Fibroblast of the aortic adventitia (primary cell): ENCODE measurements at regions not wholly inside any gene's neighbourhood (a gene's known extent, or its start where the extent isn't known, plus 50 kb on each side); places are given as distances from the start of the nearest gene placed in this dataset.

Experiments
- DNase-seq: peaks from one replicate; pipeline ENCODE4 v3.0.0-alpha.2; 2010; ENCODE audit warnings: low read depth
- H3K4me3 ChIP-seq: 2 replicates; pipeline ENCODE4 v1.5.1; 2011; ENCODE audit warnings: low read depth, mild to moderate bottlenecking, control low read depth, low read length, moderate library complexity
- TF ChIP-seq, protein P1 (sequence below): IDR thresholded peaks from 2 replicates; pipeline ENCODE4 v1.5.1; 2011; ENCODE audit warnings: mild to moderate bottlenecking, low read length, control low read depth, inconsistent platforms; ENCODE audit not compliant: insufficient read depth

DNA sequence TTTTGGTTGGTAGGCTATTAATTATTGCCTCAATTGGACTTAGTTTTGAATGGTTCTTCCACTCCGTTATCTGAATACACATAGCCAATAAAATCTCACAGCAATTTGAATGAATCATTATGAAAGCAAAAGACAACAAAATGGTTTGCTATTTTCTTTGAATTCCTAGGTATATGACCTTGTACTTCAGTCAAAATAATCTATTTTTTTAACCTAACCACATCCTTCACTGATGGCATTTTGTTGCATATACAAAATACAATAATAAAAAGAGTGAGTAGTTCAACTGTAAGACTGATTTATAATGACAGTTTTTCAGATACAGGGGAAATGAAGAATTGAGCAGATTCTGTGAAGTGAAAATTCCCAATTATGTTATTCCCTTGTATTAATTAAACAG lies 433.1 kb downstream of the HTR7 start:
- H3K4me3 ChIP-seq: no peak overlapping the region
- DNase-seq: no peak
- TF ChIP-seq, protein P1, sequence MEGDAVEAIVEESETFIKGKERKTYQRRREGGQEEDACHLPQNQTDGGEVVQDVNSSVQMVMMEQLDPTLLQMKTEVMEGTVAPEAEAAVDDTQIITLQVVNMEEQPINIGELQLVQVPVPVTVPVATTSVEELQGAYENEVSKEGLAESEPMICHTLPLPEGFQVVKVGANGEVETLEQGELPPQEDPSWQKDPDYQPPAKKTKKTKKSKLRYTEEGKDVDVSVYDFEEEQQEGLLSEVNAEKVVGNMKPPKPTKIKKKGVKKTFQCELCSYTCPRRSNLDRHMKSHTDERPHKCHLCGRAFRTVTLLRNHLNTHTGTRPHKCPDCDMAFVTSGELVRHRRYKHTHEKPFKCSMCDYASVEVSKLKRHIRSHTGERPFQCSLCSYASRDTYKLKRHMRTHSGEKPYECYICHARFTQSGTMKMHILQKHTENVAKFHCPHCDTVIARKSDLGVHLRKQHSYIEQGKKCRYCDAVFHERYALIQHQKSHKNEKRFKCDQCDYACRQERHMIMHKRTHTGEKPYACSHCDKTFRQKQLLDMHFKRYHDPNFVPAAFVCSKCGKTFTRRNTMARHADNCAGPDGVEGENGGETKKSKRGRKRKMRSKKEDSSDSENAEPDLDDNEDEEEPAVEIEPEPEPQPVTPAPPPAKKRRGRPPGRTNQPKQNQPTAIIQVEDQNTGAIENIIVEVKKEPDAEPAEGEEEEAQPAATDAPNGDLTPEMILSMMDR: no peak

GRCh38 chr10:90430186-90430585 lies 427.7 kb downstream of the HTR7 start:
- DNase-seq: no peak
- TF ChIP-seq, protein P1: no peak
- H3K4me3 ChIP-seq: no peak overlapping the region

DNA sequence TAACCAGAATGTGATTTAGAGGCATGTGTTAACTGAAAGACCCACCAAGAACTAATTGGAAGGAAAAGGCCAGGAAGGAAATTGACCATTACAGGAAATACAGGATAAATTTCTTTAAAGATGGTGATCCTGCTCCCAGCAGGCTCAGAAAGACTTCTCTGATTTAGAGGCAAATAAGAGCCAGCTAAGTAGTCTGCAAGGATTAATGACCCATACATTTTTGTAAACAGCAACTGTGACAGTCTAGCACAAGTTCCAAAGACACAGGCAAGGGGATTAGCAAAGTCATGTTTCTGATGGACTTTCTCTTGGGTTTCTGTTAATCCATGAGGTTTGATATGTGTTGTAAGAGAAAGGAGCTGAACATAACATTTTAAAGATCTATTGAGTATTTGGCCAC lies 425.0 kb downstream of the HTR7 start:
- DNase-seq: no peak
- no peak overlapping the region for H3K4me3 ChIP-seq
- TF ChIP-seq, protein P1: no peak

DNA sequence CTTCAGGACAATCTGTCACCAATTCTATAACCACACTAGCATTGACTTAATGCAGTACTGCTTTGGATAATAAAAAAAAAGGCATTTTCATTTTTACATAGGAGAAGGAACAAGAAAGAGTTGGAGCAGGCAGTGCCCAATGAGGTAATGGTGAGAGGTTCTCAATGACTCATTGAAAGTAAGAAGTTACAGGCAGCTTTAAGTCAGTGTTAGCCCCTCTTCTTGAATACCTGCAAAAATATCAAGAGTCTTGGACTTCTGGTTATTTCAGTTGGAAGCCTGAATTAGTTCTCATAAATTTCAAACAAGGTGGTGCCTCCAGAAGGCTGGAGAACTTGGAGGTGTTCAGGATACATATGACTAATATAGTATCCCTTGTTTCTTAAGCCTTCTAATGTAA lies 422.5 kb downstream of the HTR7 start:
- H3K4me3 ChIP-seq: no peak overlapping the region
- TF ChIP-seq, protein P1: no peak
- no peak for DNase-seq

DNA sequence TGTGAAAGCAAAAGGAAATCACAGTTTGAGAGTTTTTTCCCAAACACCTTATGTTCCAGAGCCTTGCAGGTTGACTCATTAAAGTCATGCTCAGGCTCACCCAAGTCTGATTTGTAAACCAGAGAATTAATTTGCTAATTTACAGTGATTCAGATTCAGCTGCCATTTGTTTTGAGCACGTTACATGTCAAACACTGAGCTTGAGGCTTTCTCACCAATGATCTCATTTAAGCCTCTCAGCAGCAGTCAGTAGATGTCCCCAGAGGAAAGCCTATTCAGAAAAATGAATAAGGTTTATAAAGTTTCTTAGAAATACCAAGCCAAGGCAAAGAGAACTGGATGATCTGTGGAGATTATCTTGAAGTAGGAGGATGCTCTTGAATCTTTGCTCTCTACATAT lies 420.4 kb downstream of the HTR7 start:
- TF ChIP-seq, protein P1: no peak
- no peak overlapping the region for H3K4me3 ChIP-seq
- DNase-seq: peak; percentile 51

DNA sequence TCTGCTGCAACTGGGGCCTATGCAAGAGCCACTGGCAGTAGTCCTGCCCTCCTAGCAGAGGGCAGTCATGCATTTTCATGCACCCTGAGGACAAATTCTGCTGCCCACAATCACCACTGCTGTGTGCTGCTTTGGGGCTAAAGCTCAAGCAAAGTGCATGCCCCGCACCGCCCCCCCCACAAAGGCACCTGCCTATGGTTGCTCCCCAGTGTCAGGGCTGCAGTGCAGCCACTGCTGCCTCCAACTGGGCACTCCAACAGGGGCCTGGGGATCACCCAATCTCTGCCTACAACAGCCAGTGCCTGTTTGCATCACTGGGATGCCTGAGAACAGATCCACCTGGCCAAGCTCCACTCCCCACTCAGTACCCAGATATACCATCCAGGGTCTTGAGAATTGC lies 417.0 kb downstream of the HTR7 start:
- no peak for DNase-seq
- no peak overlapping the region for H3K4me3 ChIP-seq
- TF ChIP-seq, protein P1: no peak

DNA sequence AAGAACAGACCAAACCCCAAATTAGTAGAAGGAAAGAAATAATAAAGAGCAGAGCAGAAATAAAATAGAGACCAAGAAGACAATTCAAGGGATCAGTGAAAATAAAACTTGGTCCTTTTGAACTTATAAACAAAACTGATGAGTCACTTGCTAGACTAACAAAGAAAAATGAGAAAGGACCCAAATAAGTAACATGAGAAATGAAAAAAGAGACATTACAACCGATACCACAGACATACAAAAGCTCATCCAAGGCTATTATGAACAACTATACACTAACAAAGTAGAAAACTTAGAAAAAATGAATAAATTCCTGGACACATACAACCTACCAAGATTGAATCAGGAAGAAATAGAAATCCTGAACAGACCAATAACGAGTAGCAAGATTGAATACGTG lies 414.5 kb downstream of the HTR7 start:
- no peak for DNase-seq
- no peak overlapping the region for H3K4me3 ChIP-seq
- TF ChIP-seq, protein P1: no peak
